ENCODE measurements at regions not wholly inside any gene's neighbourhood (a gene's known extent, or its start where the extent isn't known, plus 50 kb on each side); places are given as distances from the start of the nearest gene placed in this dataset.

DNA sequence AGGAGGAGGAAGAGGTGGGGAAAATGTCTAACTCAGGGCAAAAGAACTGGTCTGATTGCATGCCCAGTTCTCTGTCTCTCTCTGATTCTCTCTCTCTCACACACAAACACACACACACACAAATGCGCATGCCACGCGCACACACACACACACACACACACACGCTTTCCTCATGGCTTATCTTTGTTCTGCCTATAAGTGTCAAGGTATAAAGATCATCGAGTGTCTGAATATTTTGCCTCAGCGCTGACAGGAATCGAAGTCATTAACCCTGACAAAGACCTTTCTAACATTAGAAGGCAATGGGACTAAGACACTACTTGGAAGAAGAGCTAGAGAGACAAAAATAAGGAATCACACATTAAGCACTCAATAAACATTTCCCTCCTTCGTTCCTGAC, 497.1 kb upstream of the KLHL29 start:
- no peak for DNase-seq

DNA sequence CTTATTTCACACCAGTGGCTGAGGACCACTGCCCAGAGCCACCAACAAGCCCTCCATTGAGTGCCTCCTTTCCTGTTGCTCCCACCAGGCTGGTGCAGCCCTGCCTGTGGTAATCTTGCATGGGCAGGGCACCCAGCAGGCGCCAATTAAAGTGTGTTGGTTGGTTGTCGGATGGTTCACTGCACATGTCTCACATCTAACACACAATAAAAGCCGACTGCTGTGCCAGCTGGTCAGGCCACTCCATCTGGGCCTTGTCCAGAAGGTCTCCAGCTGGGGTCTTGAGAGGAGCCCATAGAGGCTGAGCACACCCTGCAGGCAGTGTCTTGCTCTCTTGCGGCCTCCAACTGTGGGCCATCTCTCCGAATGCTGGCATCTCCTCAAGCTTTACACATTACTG, 494.8 kb upstream of the KLHL29 start:
- DNase-seq = no peak

DNA sequence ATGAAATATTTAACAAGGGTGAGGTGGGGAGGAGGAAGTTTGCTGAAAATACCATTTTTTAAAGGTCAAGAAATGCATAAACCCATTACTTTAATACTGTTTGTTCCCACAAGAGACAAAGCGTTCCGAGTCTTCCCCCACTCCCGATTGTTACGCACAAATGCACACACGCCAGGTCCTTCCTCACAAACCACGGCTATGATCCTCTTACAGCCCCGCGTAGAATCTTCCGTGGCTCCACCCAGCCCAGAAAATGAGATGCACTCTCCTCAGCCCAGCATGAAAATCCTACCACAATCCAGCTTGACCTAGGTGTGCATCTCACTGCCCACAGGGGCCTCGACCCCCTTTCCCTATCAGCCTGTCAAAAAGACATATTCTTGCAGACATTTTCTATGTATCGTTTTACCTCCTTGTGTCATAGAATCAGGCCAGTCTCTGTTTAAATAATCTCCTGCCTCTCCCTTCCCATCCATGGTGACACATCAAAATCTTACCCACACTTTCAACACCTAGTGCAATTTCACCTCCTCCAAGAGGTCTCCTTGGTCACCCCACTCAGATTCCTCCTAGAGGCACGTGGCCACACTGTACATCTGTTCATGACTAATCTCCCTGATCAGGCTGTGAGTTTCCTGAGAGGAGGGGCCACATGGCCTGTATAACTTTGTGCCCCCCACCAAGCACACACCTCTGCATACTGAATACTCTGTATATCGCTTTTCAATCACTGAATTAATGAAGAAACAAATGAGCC, 491.0 kb upstream of the KLHL29 start:
- DNase-seq = no peak

DNA sequence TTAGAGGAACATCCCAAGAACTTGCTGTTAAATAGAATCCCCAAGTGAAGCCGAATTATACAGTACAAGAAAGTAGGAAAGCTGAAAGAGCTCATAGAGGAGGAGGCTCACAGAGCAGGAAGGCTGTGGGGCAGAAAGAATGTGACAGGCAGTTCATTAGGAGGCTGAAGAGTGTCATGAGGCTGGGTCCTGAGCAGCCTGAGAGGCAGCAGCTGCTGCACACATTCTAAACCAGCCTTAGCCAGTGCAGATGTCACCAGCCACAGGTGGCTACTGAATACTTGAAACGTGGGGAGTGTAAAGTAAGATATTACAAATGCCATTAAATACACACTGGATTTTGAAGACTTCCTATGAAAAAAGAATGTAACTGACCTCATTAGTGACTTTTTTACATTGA, 490.2 kb upstream of the KLHL29 start:
- DNase-seq = peak; percentile 75

DNA sequence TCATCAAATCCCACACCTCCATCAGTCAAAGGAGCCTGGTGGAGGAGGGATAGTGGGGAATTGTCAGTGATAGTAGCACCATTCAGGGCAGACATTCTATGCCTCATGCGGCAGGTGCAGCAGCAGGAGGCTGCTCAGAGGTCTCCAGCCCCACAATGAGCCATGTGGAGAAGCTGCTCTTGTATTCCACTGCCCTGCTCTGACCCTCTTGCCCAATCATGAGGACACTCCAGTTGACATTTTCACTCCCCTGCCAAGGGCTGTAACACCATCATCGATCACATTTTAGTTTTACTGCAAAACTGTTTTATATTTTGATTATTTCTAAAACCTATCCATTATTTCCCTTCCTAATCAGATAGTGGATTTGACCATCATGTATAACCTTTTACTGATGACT, 487.6 kb upstream of the KLHL29 start:
- no peak for DNase-seq

DNA sequence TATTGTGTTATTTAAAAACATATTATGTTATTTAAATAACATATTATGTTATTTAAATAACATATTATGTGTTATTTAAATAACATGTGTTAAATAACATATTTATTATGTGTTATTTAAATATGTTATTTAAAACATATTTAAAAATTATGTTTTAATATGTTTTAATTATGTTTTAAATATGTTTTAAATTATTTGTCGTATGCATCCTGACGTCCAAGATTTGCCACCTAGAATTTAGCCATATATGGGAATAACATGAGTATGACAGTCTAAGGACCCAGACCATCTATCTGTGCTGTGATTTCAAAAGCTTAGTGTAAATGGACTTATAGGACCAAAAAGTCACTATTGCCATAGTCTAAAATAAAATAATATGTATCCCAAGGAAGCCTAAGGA, 484.3 kb upstream of the KLHL29 start:
- no peak for DNase-seq

DNA sequence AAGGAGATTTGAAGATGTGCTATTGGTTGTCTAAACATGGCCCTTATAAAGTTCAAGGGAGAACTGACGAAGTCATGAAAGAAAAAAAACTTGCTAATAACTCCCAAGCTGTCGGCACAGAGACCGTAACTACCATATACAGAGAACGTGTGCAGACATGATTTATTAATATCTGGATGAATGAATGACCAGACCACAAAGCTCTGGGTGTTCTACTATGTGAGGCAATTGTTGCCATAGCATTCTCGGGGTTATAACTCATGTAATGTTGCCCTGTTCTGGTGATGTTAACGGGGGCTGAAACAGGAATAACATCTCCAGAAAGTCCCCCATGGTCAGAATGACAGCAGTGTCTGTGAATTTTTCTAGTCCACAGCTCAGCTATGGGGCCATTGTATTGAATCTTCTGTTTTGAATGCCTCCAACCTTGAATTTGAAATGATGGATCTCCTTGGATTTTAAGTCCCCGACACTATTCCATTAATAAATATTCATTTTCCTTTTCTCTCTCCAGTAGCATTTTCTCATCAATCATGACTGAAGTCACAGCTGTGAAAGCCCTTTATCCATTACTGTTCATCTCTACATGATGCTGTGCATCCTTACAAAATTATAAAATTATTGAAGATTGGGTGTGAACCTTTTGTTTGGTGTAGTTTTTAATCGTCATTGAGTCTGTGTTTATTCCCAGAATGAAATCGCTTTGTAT, 483.4 kb upstream of the KLHL29 start:
- no peak for DNase-seq

DNA sequence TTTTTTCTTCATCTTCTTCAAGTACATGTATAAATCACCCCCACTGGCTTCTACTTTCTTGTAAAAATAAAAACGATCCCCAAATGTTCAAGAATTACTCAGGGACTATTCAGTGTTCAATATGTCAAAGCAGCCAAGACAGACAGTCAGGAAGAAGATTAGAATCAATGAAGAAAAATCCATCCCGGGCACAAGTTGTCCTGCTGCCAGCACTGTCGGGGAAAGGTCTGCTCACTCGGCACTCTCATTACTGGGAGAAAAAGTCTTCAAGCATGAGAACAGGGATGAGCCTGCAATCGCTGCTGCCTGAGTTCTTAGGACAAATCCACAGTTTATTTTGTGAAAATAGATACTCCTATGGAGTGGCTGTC, 482.8 kb upstream of the KLHL29 start:
- DNase-seq = no peak

DNA sequence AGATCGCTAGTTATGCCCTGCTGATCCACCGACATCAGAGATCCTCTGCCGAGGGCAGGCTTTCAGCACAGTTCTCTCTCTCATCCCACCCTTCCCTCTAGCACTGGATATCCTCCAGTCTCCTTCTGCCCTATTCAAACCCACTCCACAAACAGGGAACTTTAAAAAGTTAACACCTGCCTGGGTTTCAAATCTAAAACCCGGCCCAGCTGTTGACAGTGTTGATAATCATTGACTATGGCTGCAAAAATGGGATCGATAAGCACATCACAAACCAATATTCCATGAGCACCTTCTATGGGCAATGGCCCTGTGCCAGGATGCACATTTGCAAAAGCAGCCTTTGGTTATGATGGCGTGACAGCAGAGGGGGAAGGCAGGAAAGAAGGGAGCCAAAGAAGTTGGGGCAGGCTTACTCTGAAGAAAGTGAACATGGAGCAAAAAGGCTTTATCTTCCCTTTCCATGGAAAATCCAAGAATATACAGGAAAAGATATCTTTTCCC, 482.3 kb upstream of the KLHL29 start:
- DNase-seq = no peak

DNA sequence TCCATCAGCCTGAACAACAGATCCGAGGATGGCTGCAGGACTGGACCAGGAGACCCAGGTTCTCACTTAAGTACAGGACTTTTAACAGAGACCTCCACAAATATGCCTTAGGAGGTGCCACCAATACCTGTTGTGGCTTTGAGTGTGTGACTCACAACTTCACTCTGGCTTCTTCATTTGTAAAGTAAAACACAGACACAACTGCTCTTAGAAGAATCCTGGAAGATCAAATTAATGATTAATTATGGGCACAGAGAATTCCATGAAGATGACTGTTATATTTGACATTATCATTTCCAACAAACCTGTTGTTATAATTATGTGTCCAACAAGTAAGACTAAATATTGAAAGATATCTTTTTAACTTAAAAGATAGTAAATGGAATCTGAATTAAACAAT, 481.4 kb upstream of the KLHL29 start:
- no peak for DNase-seq

DNA sequence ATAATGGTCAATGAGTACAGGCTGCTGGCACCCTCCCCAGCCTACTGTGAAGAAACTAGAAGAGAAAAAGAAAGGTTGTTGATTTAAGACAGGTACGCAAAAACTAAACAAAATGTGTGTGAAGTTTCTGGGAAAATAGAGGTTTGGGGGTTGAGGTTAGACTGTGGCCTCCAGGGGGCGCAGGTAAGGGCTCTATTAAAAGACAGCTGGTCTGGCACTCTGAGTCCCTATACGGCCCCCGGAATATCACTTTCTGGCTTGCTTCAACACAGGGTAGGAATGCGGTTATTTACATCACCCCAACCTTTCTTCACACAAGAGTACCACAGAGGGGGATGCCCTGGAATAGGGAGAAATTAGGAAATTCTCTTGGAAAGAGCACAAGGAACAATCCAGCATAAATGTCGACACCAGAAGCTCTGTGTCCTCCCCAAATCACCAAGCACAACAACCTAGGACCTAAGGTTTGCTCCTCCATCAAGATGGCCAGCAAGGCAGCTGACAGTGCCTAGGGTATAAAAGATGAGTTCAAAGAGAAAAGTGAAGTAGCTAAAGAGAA, 480.8 kb upstream of the KLHL29 start:
- DNase-seq = peak; percentile 59

DNA sequence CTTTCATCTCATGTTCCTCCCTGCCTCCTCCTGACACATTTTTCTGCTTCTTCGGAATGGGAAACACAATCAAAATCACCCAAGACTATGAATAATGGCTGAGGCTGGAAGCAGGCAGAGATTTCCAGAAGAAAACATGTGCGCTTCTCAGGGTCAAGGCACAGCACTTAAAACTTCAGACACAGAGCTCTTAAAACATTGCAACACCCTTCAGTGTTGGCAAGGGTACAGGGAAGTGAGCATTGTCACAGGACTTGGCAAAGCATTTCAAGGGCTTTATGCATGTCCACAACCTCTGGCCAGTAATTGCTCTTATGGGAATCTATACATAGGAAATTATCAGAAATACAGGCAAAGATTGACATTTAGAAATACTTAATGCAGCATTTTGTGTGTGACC, 477.6 kb upstream of the KLHL29 start:
- no peak for DNase-seq

DNA sequence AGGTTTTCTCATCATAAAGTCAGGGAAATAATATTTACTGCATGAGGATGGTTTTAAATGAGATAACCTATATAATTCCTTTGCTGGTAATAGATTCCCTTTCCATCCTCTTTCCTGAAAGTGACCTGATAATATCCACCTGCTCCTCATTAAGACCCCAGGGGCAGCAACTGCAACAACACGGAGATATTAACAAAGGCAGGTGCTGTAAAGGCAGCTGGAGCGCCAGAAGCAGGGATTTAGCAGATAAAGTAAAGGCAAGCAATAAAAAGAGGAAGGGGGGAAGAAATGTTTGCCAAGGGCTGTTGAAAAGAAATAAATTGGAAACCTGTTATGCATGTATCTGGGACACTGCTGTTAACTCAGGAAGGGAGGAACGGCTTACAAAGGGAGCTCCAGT, 472.6 kb upstream of the KLHL29 start:
- no peak for DNase-seq

DNA sequence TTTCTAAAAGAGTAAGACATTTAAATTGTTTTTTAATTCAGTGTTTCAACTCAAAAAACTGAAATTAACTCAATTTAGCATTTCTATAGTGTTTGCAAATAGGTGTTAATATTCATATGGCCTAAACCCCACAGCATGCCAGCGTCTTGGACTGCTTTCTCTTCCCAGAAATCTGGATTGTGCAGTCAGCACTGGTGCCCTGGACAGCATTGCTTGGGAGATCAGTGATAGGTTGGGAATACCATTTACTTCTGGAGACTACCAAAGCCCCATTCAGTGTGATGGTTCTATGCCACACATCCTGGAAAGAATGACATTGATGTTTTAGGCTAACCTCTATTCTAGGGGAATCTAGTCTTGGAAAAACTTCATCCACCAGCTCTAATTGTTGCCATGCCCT, 455.0 kb upstream of the KLHL29 start:
- DNase-seq = no peak

DNA sequence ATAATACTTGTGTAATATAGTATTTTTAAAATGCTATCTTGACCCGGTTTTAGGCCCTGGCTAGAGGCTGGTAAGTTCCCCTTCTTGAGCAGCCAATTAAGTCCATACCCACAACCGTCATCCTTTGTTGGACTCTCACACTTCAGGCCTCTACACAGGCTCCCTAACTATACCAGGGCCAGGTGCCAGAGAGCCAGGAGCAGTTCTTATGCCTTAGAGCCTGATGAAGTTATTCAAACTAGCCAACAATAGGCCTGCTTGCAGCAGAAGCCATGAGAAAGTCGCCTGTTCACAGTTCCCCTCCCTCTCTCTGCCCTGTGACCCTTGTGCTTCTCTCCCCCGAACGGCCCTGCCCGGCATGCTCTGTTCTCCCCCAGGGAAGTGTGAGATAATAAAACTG, 454.2 kb upstream of the KLHL29 start:
- DNase-seq = no peak

DNA sequence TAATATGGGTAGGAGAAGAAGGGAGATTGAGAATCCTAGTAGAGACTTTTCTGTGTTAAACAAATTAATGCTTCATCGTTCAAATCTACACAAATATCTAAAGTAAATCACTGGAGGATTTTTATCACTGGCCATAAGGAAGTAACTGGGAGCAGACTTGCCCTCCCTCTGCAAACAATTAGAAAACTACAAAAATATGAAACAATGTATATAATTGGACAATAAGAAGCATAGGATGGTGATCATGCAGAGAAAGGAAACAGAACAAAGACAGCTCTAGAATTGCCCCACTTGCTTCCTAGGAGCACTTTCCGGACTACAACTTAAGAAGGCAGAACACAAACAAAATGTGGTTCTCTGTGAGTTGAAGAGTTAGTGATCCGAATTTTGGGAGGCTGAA, 452.7 kb upstream of the KLHL29 start:
- no peak for DNase-seq

DNA sequence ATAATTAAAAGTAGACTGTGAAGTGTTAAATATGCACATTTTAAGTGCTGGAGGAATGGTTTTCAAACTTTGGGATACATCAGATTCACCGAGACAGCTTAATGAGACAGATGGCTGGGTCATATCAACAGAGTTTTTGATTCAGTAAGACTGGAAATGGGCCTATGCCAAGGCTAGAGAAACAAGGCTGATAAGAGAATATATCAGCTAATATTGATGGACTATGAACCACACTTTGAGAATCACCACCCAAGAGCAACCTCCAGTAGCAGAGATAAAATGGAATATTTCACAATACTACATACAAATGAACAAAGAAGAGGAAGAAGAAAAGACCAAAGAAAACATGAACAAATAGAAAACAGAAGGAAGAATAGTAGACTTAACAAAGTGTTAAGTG, 450.2 kb upstream of the KLHL29 start:
- no peak for DNase-seq

DNA sequence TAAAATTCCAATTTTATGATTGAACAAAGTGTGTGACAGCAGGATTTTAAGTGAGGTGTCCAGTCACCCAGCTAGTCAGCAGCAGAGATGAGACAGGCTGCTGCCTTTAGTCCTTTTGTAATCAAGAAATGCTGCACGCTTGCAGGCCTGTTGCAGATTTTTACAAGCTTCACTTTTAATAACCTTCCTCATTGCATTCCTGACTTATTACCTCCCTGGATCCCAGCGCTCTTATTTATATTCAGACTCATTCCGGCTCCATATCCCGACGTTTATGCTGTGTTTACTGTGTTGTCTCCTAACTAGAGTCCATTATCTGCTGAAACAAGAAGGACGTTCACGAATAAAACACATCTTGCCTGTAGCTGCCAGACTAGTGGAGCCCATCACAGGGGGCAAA, 442.5 kb upstream of the KLHL29 start:
- no peak for DNase-seq

DNA sequence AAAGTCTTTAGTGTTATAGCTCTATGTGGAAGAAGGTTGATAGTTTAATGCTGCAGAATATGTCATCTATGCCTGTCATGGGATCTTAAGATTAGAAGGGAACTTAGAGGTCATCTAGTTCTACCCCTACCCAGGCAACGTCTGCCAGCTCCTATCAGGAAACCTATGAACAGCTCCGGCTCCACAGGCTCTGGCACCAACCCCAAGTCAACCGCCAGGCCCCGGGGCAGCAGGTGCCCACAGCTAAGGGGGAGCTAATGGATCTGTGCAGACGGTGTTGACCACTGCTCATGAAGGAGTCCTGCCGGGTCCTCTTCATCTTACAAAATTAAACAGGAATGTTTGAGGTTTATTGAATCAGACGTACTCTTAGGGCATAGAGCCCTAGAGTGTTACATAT, 440.8 kb upstream of the KLHL29 start:
- no peak for DNase-seq

DNA sequence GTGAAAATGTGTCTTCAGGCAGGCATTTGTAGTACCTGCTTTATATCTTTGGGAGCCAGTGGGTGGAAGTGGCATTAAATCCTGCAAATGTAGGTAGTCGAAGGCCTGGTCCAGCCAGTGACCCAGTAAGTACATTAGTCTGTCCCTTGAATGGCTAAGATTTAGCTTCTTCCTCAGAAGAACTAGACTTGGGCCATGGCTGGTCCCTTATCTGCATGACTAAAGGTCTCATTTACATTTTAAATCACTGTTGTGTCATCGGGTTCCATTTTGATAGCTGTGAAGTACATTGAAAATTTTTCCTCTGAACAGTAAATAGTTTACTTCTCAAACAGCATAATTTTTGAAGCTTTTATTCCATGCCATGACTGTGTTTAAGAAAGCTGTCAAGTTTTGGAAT, 438.4 kb upstream of the KLHL29 start:
- DNase-seq = no peak

DNA sequence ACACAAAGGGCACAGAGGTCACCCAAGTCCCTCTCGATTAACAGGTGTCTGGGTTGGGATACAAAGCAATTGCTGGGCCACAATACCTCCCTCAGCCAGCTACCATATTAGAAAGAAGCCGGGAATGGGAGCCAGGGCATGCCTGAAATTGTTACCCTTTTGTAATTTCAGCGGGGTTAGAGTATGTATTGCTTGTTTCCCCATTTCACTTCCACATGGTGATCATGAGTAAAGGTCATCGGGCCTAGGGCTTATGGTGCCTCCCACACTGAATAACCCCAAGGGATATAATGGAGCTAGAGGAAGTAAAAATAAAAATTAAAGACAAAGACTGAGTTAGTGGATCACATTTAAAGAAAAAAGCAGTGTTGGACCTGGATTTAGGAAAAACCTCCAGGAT, 437.2 kb upstream of the KLHL29 start:
- DNase-seq = no peak

DNA sequence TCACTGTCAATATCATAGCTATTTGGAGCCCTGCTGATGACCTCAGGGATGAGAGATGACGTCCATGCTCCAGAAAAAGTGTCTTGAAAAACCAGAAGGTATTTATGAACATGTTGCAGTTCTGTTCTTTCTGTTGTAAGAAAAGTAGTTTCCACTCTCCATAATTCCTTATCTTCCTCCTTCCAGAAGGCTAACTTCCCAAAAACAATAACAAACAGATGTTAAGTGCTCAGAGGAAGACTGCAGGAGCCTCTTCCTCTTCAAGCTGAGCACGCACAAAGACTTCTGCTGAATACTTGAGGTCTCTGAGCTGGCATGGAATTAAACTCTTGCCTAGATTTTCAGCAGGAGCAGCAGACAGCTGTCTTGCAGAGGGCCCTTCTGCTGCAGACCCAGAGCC, 434.5 kb upstream of the KLHL29 start:
- no peak for DNase-seq

DNA sequence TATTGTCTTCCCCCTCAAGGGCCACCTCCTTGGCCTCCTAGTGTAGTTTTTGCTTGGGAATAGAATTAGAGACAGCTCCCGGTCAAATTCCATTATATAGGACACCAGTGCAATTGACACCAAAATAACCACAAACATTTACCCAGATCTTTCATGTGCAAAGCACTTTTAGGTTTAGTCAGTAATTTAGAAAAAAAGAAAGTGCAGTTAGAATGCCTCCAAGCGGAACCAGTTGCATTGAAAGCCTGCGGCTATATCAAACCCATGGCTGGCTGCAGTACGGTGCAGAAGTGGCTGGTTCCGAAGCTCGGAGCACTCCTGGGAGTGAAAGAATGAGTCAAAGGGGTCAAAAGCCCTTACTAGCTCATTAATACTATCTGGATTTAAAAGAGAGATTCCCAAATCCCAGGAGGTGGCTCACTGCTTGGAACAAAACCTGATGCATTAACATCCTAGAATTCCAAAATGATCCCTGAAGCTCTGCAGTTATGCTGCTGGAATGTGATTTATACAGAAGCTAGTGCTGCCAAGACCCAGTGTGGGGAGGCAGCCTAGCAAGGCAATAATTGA, 432.2 kb upstream of the KLHL29 start:
- DNase-seq = no peak

DNA sequence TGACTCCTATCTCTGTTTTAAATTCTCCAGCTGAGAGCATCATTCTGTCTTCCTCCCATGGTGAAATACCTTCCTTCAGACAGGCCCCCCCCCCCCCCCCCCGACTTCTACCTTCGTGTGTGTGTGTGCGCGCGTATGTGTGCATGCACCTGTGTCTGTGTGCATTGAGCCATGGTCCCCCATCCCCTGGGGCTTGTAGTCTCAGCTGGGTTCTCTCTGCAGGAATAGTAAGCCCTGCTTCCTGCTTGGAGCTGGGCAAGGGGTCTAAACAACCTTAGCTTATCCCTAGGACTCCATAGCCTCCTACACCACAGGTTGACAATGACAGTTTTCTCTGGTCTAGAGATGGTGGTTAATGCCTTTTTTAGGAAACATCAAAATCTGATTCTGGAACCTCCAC, 427.5 kb upstream of the KLHL29 start:
- DNase-seq = no peak

All from DMS53 (cell line).